ENCODE measurements at regions not wholly inside any gene's neighbourhood (a gene's known extent, or its start where the extent isn't known, plus 50 kb on each side); places are given as distances from the start of the nearest gene placed in this dataset.

- 85 to 90% (median 85%) methylated on average over 3 of the region's 3 CpGs for WGBS, 3 donors
- Histone ChIP-seq H3K4me1 (no peaks in the 10 kb centered on the region), H3K27ac (no peak overlapping the region), H3K27me3 (ENCODE audit: insufficient read depth in 3 of 3, low read length in 2 of 3) (no peaks in the 10 kb centered on the region), H3K9me3 (no peaks in the 10 kb centered on the region), H3K36me3 (ENCODE audit: insufficient read depth in 1 of 2, low read depth in 1 of 2) (no peaks in the 10 kb centered on the region), H3K4me3 (no peak overlapping the region)
- DNase-seq (no peak), ATAC-seq (no peak)
- no peak for TF ChIP-seq CTCF (IDR thresholded peaks at IDR 0.05)
- intact Hi-C loops (cut with DNase I) = no loop called here
These were observed 326.7 kb upstream of the SUCLG2 start for GRCh38 chr3:67981077-67981476.

GRCh38 chr3:67979342-67979741 is 324.9 kb upstream of the SUCLG2 start:
- H3K36me3 ChIP-seq (ENCODE audit: insufficient read depth in 1 of 2, low read depth in 1 of 2) = no peaks in the 10 kb centered on the region
- no peaks in the 10 kb centered on the region for H3K9me3 ChIP-seq
- DNase-seq = no peak
- H3K27me3 ChIP-seq (ENCODE audit: insufficient read depth in 3 of 3, low read length in 2 of 3) = no peaks in the 10 kb centered on the region
- no peaks in the 10 kb centered on the region for H3K4me1 ChIP-seq
- ATAC-seq = no peak
- TF ChIP-seq CTCF (IDR thresholded peaks at IDR 0.05) = no peak
- intact Hi-C loops (cut with DNase I) = no loop called here
- no peak overlapping the region for H3K27ac ChIP-seq
- no peak overlapping the region for H3K4me3 ChIP-seq

GRCh38 chr3:67977762-67978161 is 323.4 kb upstream of the SUCLG2 start:
- DNase-seq (no peak), ATAC-seq (no peak)
- Histone ChIP-seq H3K9me3 (no peaks in the 10 kb centered on the region), H3K4me1 (no peaks in the 10 kb centered on the region), H3K4me3 (no peak overlapping the region), H3K27me3 (ENCODE audit: insufficient read depth in 3 of 3, low read length in 2 of 3) (no peaks in the 10 kb centered on the region), H3K36me3 (ENCODE audit: insufficient read depth in 1 of 2, low read depth in 1 of 2) (no peaks in the 10 kb centered on the region), H3K27ac (no peak overlapping the region)
- 81 to 88% (median 84%) methylated on average over 2 of the region's 2 CpGs for WGBS, 3 donors
- intact Hi-C loops (cut with DNase I) = no loop called here
- TF ChIP-seq CTCF (IDR thresholded peaks at IDR 0.05) = no peak

GRCh38 chr3:67976663-67977062 is 322.3 kb upstream of the SUCLG2 start:
- ATAC-seq = no peak
- no peak for DNase-seq
- intact Hi-C loops (cut with DNase I) = no loop called here
- no peaks in the 10 kb centered on the region for H3K9me3 ChIP-seq
- H3K27ac ChIP-seq = no peak overlapping the region
- no peak overlapping the region for H3K4me3 ChIP-seq
- no peaks in the 10 kb centered on the region for H3K4me1 ChIP-seq
- TF ChIP-seq CTCF (IDR thresholded peaks at IDR 0.05) = no peak
- WGBS, 3 donors = 79 to 86% (median 82%) methylated on average over 2 of the region's 2 CpGs
- H3K36me3 ChIP-seq (ENCODE audit: insufficient read depth in 1 of 2, low read depth in 1 of 2) = no peaks in the 10 kb centered on the region
- no peaks in the 10 kb centered on the region for H3K27me3 ChIP-seq (ENCODE audit: insufficient read depth in 3 of 3, low read length in 2 of 3)

- Histone ChIP-seq H3K9me3 (peaks cover 6% of the 10 kb centered on the region), H3K4me3 (no peak overlapping the region), H3K27me3 (ENCODE audit: insufficient read depth in 3 of 3, low read length in 2 of 3) (no peaks in the 10 kb centered on the region), H3K4me1 (no peaks in the 10 kb centered on the region), H3K36me3 (ENCODE audit: insufficient read depth in 1 of 2, low read depth in 1 of 2) (no peaks in the 10 kb centered on the region), H3K27ac (no peak overlapping the region)
- TF ChIP-seq CTCF (IDR thresholded peaks at IDR 0.05) = no peak
- intact Hi-C loops (cut with DNase I) = no loop called here
- no peak for DNase-seq
- ATAC-seq = no peak
These were observed 310.2 kb upstream of the SUCLG2 start for GRCh38 chr3:67964596-67964995.
